Nucleus accumbens (tissue), 56 donors: ENCODE measurements at regions not wholly inside any gene's neighbourhood (a gene's known extent, or its start where the extent isn't known, plus 50 kb on each side); places are given as distances from the start of the nearest gene placed in this dataset.

Source experiments
- DNase-seq, 56 donors: peaks; one replicate each; lab custom pipeline; 2025; lab: John Stamatoyannopoulos, UW

DNA sequence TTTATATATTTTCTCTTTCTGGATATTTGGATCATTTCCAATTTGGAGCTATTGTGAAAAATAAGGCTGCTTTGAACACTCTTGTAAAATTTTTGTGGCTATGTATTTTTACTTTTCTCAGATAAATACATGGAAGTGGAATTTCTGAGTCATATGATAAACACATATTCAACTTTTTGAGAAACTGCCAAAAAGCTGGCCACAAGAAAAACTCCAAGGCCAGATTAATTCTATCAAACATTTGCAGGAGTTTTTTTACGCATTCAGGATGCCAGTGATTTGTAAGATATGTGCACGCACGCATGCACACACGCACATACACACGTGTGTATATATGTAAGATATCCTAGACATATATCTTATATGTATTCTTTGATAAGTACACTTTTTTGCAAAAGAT, 477.5 kb upstream of the SPHKAP start:
- no peak for DNase-seq

DNA sequence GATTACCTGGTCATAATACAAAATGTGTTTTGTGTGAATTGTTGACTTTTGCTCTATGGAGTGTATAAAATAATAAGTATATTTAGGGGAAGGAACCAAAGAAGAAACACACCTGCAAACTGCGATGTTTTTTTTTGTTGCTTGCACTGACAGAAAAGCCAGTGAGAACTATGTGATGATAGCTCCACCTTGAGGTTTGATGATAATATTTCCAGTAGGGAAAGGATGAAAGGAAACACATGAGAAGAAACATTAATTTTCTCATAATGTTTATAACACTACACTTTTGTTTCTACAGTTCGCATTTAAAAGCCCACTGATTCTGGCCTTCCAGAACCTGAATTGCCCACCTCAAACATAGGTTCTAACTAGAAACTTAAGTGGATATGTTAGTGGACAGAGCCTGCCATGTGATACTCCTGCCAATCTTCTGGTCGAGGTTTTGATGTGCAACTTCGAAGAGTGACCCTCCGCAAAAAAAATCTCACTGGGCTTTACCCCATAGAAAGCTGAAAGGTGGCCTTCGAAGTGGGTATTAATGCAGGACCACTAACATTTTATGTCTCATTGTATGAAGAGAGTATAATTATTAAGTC, 476.4 kb upstream of the SPHKAP start:
- no peak for DNase-seq

DNA sequence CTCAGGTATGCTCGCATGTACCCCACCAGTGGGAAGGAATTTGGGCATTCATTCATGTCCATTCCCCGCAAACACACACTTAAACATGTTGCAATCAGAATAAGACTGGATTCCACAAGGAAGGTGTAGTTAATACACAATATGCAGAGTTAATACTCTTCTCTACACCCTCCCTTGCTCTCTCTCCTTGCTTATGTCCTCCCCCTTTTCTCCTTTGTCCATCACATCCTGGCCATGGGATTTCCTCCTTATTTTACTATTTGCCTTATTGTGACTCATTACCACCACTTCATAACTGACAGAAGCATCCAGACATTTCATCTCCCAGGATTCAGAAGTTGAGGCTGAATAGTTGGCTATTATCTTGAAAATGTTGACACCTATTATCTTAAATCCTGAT, 473.8 kb upstream of the SPHKAP start:
- DNase-seq: no peak

DNA sequence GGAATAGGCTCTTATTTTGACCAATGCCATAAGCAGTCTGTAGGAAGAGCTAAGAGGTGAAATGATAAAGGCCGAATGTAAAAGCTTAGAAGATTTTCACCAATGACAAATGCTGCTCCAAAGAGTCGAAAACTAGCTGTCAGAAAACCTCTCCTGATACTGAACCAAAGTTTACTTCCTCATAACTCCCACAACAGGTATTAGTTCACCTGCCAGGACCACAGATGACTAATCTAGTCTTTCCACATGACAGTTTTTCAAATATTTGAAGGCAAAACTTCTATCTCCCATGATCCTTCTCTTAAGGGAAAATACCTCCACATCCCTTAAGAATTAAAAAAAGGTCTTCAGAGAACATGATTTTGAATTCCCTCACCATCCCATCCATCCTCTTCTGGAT, 473.2 kb upstream of the SPHKAP start:
- DNase-seq: no peak

DNA sequence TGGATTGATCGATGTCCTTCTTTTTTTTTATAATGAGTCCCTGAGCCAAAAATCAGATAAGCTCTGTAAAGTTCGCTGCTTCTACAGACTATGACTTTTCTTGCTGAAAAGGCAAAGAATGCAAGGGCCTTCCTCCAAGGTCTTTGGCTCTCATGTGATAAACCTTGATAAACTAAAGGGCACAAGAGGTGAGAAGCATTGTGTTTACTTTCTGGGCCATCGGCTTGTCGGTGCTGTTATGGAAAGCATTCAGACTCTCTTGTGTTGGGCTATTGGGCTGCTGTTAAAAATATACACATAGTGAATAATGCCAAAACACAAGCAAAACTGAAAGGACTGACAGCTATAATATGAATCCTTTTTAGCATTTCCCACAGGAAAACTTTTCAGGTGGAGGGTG, 472.4 kb upstream of the SPHKAP start:
- no peak for DNase-seq

DNA sequence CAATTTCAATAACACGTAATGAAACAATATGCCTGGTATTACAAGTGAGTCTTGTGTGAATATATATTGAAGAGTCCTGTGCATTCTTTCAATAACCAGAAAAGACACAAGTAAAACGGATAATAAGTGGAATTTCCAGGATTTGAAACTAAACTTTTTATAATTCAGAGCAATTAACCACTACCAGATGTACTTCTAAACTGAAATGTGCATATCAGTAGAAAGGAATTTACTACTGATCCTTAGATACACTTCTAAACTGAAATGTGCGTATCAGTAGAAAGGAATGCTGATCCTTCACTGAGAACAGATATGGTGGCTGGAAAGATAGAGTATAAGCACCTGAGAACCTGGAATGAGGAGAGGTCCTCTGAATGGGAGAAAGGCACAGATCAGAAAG, 470.9 kb upstream of the SPHKAP start:
- no peak for DNase-seq

DNA sequence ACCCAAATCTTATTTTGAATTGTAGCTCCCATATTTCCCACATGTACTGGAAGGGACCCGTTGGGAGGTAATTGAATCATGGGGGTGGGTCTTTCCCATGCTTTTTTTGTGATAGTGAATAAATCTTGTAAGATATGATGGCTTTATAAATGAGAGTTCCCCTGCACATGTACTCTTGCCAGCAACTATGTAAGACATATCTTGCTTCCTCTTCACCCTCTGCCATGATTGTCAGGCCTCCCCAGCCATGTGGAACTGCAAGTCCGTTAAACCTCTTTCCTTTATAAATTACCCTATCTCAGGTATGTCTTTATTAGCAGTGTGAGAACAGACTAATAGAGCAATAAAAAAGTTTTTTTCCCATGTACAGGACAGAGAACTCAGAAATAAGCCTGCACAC, 468.4 kb upstream of the SPHKAP start:
- DNase-seq: no peak

DNA sequence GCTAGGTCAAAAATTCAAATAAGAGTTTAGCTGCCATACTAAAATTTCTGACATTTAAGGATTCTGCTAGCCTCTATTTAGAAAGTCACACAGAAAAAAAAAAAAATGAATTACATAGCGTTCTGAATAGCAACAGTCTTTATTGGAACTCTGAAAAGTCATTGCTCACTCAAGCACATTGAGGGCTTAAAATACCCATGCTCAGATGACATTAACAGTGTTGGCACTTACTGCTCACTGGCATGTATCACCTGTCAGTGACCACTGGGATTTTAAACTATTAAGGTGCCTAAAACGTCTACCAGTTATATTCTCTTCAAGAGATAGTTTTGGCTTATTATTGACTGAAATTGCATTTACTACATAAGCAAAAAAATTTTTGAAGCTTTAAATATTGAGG, 468.0 kb upstream of the SPHKAP start:
- no peak for DNase-seq

DNA sequence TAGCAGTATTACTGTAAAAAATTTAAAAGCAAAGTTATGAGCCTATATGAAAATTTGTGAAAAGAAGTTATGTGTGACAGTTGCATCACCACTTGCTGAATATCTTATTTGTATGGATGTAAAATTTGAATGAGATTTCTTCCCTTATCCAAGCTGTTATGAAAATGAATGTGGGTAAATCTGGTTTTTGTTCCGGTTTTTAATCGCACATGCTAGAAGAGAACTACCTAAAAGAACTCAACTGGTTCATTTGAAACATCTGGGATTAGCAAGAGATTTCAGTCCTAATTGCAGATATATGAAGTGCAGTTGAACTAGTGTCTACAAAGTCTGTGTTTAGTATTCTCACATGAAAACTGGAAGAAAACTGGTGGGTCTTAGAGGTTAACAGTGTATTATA, 467.1 kb upstream of the SPHKAP start:
- DNase-seq: no peak

DNA sequence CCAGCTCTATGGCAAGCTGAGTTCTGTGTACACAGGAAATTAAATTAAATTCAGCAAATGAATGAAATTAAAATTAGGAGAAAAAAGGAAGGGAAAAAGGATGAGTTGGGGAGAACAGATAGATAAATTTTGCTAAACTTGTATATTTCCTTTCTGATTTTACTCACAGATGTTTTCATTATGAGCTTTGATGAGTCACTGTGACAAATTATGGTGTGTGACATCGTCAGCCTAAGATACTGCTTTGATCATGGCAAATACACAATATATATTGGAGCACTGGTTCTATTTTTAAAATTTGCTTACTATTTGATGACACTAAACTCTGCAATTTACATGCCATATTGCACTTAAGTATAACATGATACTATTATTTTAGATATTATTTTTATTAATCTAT, 464.6 kb upstream of the SPHKAP start:
- DNase-seq: no peak

DNA sequence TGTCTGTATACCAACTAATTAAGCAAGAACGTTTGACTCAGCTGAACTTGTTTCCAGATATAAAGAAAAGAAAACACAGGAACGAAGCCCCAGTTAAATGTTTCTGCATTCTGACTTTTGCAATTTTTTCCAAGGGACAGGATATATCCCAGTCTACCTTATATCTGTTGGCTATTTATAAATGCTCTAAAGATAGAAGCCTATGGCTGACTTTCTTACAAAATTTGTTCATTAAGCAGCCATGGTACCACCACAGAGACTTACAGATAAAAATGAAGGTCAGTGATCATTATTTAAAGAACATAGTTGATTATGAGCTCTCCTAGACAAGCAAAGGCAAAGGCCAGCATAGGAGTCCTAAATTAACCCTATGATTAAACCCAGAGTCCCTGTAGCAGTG, 462.7 kb upstream of the SPHKAP start:
- DNase-seq: no peak

DNA sequence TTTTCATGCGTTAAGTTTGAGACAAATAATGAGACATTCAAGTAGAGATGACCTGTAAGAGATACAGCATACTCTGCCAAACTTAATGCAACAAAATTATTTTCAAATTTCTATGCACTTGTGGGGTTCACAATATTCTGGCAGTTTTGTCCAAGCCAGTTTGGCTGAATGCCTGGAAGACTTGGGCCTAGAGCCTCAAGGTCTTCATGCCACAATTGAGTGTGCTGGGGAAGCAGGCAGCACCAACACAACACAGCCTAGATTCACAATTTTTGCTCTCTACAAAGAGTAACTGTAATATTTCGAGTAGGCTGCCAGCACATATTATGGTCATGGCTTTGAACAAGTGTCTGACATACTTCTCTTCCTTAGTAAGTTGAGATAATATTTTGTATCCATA, 461.4 kb upstream of the SPHKAP start:
- DNase-seq: no peak

DNA sequence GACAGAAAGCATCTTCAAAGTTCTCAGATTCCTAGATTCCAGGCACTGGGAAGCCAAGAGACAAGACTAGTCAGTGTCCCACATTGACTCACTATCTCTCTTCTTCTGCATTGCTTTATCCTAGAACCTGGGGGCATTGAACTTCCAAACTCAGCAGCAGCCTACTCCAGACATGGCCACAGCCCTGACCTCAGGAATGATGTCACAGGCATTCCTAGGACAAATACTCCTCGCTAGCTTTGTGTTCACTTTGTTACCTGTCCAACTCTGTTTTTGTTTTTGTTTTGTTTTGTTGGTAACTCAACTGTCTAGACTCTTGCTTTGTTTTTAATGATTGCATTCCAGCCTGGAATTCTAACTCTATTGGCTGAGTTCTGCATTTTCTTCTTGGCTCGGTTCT, 449.3 kb upstream of the SPHKAP start:
- no peak for DNase-seq

DNA sequence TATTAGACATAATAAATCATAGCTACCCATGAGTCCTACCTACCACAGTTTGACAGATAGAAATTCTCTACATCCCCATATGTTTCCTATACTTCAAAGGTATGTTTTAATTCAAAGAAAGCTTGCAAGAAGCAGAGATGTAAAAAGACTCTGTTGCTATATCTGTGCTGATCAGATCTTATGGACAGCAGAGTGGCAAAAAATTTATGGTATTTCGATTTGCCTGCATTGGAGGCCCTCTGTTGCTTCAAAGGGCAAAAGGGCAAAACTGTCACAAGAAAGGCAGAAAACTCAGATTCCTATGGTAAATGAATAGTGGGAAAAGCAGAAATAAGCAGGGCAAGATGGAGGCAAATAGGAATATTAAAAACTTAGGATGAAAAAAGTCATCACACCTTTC, 447.8 kb upstream of the SPHKAP start:
- DNase-seq: no peak

DNA sequence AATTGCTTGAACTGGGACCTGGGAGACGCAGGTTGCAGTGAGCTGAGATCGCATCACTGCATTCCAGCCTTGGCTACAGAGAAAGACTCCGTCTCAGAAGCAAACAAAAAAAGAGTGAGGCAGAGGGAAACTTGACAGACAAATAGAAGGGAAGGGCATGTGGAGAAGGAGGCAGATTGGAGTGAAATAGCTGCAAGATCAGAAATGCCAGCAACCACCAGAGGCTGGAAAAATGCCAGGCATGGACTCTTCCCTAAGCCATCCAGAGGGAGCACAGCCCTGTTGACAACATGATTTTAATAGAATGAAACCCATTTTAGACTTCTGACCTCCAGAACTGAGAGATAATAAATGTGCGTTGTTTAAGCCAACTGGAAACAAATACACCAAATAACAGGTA, 447.2 kb upstream of the SPHKAP start:
- DNase-seq: no peak

DNA sequence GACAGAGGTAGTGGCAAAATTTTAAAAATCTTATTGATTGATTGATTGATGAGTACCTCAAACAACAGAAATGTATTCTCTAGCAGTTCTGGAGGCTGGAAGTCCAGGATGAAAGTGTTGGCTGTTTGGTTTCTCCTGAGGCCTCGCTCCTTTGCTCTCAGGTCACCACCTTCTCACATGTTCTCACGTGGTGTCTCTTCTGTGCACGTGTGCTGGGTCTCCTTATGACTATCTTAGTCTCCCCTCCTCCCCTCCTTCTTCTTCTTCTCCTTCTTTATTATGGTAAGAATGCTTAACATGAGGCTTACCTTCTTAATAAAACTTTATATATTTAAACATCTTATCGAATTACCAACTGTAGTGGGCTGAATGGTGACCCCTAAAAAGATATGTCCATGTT, 446.0 kb upstream of the SPHKAP start:
- DNase-seq: no peak

DNA sequence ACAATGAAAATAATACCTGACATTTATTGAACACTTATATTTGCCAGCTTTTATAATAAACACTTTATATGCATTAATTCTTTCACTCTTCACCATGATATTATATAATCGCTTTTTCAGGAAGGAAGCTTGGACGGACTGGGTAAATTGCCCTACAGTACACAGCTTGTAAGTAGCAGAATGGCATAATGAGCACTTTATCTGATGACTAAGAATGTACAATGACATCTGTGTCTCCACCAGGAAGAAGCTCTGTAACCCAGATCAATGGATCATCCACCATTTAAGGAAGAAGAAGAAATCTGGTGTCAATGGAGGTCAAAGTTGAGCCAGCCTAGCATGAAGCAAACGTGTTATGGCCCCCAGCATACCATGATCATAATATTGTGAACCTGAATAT, 444.0 kb upstream of the SPHKAP start:
- DNase-seq: no peak

DNA sequence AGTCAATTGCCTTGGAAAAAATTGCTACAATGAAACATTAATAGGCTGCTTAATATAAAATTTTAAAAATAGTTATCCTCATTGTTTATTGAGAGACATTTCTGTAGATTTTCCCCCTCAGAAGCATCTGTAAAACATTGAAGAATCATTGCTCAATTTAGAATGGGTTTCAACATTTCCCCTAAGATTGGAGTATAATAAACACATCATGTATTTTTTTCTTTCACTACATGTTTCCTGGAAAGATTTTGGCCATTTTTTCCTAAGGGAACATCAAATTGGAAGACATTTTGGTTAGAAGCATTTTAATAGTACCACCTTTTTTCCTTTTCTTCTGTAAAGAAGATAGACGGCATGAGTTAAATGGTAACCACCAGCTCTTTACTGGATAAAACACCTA, 443.2 kb upstream of the SPHKAP start:
- DNase-seq: no peak

DNA sequence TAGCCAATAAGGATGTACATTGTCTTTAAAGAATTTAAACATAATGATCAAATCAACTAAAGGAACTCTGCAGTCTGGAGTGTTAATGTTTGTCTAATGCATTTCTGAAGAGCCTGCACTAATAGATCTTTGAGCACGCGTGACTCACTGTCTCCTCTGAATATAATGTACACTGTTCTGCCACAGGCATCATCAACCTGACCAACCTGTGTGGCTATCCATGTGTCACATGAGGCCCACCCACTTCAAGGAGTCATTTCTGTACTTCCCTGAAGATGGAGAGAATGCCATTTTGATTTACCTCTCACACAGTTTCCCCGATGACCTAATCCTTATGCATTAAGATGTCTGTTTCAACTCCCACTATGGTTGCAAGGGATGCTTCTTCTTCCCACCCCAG, 434.0 kb upstream of the SPHKAP start:
- no peak for DNase-seq

DNA sequence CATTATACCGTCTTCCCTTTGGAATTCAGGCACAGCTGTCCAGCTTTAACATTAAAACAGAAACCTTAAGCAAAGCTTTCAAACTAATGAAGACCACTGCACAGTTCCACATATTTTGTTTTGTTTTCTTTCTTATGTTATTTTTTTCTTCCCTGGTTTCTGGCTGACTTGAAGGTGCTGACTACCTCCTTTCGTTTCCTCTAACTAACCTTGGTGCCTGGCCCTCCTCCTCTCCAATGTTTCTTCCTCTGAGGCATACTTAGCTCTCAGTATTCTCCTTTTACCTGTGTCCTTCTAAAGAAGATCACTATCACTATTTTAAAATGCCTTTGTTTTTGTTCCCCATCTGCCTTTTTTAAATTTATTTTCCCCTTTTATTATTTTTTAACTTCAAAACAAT, 433.3 kb upstream of the SPHKAP start:
- no peak for DNase-seq

DNA sequence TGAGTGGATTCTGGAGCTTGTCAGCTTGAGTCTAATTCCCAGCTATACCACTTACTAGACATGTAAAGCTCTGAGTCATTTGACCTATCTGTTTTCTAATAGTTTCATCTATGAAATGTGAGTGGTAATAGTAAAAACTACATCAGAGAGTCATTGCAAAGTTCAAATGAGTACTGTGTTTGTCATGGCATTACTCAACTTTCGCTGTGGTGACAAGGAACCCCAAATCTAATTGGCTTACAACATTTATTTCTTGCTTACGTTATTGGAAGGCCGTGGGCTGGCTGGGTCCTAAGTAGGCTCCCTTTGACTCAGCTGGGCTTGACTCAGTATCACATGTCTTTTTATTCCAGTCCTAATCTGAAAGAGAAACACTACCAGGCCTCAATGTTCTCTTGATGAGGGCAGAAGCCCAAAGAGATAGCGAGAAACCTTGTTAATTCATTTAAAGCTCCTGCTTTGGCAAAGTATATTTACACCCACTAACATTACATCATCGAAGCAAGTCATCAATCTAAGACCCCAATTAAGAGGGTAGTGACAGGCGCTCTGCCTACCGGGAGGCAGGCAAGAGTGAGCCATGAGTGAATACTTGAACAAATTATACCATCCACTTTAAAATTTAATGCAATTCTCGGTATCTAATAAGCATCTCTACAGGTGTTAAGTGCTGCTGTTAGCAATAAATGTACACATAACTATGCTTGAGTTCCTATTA, 431.8 kb upstream of the SPHKAP start:
- DNase-seq: peak in 1 of 56 donors; percentile 0

DNA sequence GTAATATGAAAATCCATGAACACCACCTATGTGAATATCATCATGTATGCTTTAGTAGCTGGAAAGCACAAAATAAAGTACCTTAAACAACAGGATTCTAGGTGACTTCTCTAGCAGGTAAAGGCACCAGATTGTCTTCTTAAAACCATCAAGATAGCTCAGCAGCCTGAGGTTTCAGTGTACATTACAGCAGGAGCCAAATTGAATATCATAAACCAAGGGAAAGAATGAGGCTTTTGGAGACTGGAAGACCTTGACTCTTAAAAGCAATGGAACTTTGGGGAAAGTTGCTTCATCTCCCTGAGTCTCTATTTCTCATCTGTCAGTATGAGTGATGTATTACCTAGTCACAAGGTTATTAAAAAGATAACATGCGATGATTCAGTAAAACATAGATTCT, 429.7 kb upstream of the SPHKAP start:
- DNase-seq: no peak

DNA sequence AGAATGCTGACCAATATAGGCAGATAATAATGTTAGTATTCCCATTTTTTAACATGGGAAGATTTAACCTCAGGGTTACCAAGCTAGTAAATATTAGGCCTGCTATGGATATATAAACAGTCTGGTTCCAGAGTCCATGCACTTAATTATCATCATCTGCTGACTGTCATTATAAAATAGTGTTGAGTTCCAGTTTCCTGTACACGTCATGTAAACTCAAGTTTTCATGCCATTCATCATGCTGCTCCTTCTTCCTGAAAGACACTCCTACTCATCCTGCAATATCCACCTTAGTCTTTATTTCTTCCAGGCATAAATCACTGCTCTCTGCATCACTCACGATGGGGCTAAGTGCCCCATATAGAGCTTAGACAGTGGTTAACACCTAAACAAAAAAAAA, 420.8 kb upstream of the SPHKAP start:
- no peak for DNase-seq
